K562 (cell line): ENCODE measurements at regions not wholly inside any gene's neighbourhood (a gene's known extent, or its start where the extent isn't known, plus 50 kb on each side); places are given as distances from the start of the nearest gene placed in this dataset.

Source experiments
- ATAC-seq: fragments of 200-7000 bp; cut with Tn5 transposase; 3 replicates; pipeline ENCODE4 v1.9.1; 2020; ENCODE audit warnings: moderate library complexity
- BruUV-seq: library from RNA; stranded (reverse); fragments of 400-500 nt; replicated peaks from 2 replicates; lab custom pipeline; 2021; lab: Mats Ljungman, UMichigan
- CTCF ChIA-PET: fragments of 300-600 bp; formaldehyde crosslinking; extraction: SDS; loops from one replicate; lab custom pipeline; 2021; ENCODE audit warnings: low intra/inter-chr PET ratio; lab: Yijun Ruan, JAX
- POLR2A ChIA-PET: fragments of 300-600, 350-650 bp; sonication (Branson Sonifier 250); formaldehyde crosslinking; extraction: SDS; loops from one replicate; lab custom pipeline; 2021; ENCODE audit warnings: antibody characterized with exemption, inconsistent platforms; lab: Yijun Ruan, JAX
- DNase-seq, 4 experiments: peaks; one replicate each; pipeline versions ENCODE4 v3.0.0 to v3.0.0-alpha.2; 2011 to 2018; ENCODE audit warnings: low spot score in 3 of 4, mixed read lengths in 3 of 4; ENCODE audit errors: extremely low read depth in 1 of 4
- FAIRE-seq: peaks from 2 replicates; lab custom pipeline; 2011; peaks lifted over from hg19 to GRCh38; lab: Jason Lieb, UNC
- H2AFZ ChIP-seq: 2 replicates; pipeline ENCODE4 v1.6.0; 2011; ENCODE audit warnings: low read depth, low read length, control low read depth, inconsistent platforms
- H3K27ac ChIP-seq: fragments of 200-600 bp; 3 replicates; pipeline ENCODE4 v1.8.0; 2011; ENCODE audit warnings: low read depth, mild to moderate bottlenecking, control low read depth, inconsistent platforms, low read length, moderate library complexity, mixed read lengths; ENCODE audit errors: extremely low read depth
- H3K27me3 ChIP-seq, 2 experiments: fragments of 300-600 bp in 1 of 2; 2 replicates in 1 of 2; 3 replicates in 1 of 2; pipeline versions ENCODE4 v1.6.0 to v1.8.0; 2011; ENCODE audit warnings: inconsistent platforms in 2 of 2, low read length in 2 of 2, mild to moderate bottlenecking in 1 of 2, mixed read lengths in 1 of 2, moderate library complexity in 1 of 2; ENCODE audit not compliant: control insufficient read depth in 2 of 2, insufficient read depth in 2 of 2
- H3K36me3 ChIP-seq: fragments of 300-600 bp; 3 replicates; pipeline ENCODE4 v1.8.0; 2011; ENCODE audit warnings: mild to moderate bottlenecking, low read length, inconsistent platforms; ENCODE audit not compliant: control insufficient read depth, insufficient read depth
- H3K4me1 ChIP-seq, 2 experiments: fragments of 200-600 bp in 1 of 2; replicated peaks in 1 of 2; 2 replicates in 1 of 2; 3 replicates in 1 of 2; pipeline versions ENCODE4 v1.5.1 to v1.8.0; 2011; ENCODE audit warnings: inconsistent platforms in 2 of 2, low read length in 2 of 2, mild to moderate bottlenecking in 1 of 2, mixed read lengths in 1 of 2, moderate library complexity in 1 of 2; ENCODE audit not compliant: control insufficient read depth in 2 of 2, insufficient read depth in 2 of 2
- H3K4me2 ChIP-seq: 2 replicates; pipeline ENCODE4 v1.6.1; 2011; ENCODE audit warnings: low read length, control low read depth, inconsistent platforms, mixed read lengths; ENCODE audit not compliant: insufficient read depth
- H3K4me3 ChIP-seq: fragments of 200-600 bp; sonication (generic), shearing (Covaris generic); 2 replicates; pipeline ENCODE4 v1.5.1; 2016; ENCODE audit warnings: control low read depth, inconsistent platforms
- H3K79me2 ChIP-seq: fragments of 200-600 bp; 3 replicates; pipeline ENCODE4 v1.8.0; 2011; ENCODE audit warnings: low read length, inconsistent platforms; ENCODE audit not compliant: control insufficient read depth, insufficient read depth
- H3K9ac ChIP-seq, 2 experiments: 2 replicates each; pipeline versions ENCODE4 v1.6.0 to v1.6.1; 2011; ENCODE audit warnings: low read depth in 2 of 2, low read length in 2 of 2, control low read depth in 1 of 2, inconsistent platforms in 1 of 2, mild to moderate bottlenecking in 1 of 2, mixed read lengths in 1 of 2; ENCODE audit not compliant: insufficient read depth in 1 of 2
- H3K9me1 ChIP-seq: one replicate; pipeline ENCODE4 v1.6.0; 2011; ENCODE audit warnings: inconsistent platforms, mild to moderate bottlenecking, low read length, moderate library complexity; ENCODE audit not compliant: control insufficient read depth, insufficient read depth
- H3K9me3 ChIP-seq: replicated peaks from 2 replicates; pipeline ENCODE4 v1.5.1; 2011; ENCODE audit warnings: low read depth, low read length, inconsistent platforms; ENCODE audit not compliant: control insufficient read depth, insufficient read depth
- H4K20me1 ChIP-seq: replicated peaks from 2 replicates; pipeline ENCODE4 v1.6.1; 2011; ENCODE audit warnings: low read length, inconsistent platforms, mixed read lengths; ENCODE audit not compliant: control insufficient read depth, insufficient read depth
- FOXA3 ChIP-seq, 2 experiments: fragments of 450-650 bp in 1 of 2; sonication (generic) in 1 of 2; formaldehyde crosslinking; IDR thresholded peaks in 1 of 2; conservative IDR thresholded peaks in 1 of 2; 2 replicates each; pipeline versions ENCODE4 v1.4.0 to v1.8.0; 2020 to 2022; ENCODE audit warnings: mild to moderate bottlenecking in 2 of 2, missing genetic modification reagents in 1 of 2
- HDAC8 ChIP-seq: fragments of 450-650 bp; IDR thresholded peaks from 2 replicates; pipeline ENCODE4 v1.6.1; 2016; ENCODE audit warnings: mild to moderate bottlenecking, missing genetic modification characterization, moderate library complexity, missing compliant biosample characterization
- NFE2L1 ChIP-seq: fragments of 450-650 bp; IDR thresholded peaks from 2 replicates; pipeline ENCODE4 v1.6.1; 2016; ENCODE audit warnings: missing genetic modification characterization, low read depth, mild to moderate bottlenecking, missing compliant biosample characterization, moderate library complexity, borderline replicate concordance
- TEAD4 ChIP-seq, 2 experiments: sonication (generic) in 1 of 2; formaldehyde crosslinking in 1 of 2; IDR thresholded peaks; 2 replicates each; pipeline versions ENCODE4 v1.6.1 to v1.8.0; 2012 to 2022; ENCODE audit warnings: borderline replicate concordance in 1 of 2, inconsistent platforms in 1 of 2, low read length in 1 of 2, mild to moderate bottlenecking in 1 of 2, missing genetic modification reagents in 1 of 2
- ZEB2 ChIP-seq: fragments of 450-650 bp; IDR thresholded peaks from 2 replicates; pipeline ENCODE4 v1.6.1; 2016
- ZNF384 ChIP-seq: IDR thresholded peaks from 2 replicates; pipeline ENCODE4 v1.6.1; 2012; ENCODE audit warnings: low read depth, low read length, improper control_type of control experiment
- ZNF561 ChIP-seq: fragments of 450-650 bp; formaldehyde crosslinking; conservative IDR thresholded peaks from 2 replicates; pipeline ENCODE4 v1.4.0; 2020; ENCODE audit warnings: mild to moderate bottlenecking, moderate library complexity
- WGBS: fragments of 100-300 bp; shearing (Covaris generic); methylation state at CpG from one replicate; pipeline ENCODE4 v1.1.6; 2016; ENCODE audit warnings: low coverage, mixed read lengths; ENCODE audit not compliant: insufficient coverage; ENCODE audit errors: missing lambda C conversion rate; 5-methylcytosine and 5-hydroxymethylcytosine counted together
- in situ Hi-C: fragments of 300-500 bp; cut with MboI; formaldehyde crosslinking; loops from 4 replicates; pipeline ENCODE4 v1.15.0; 2018; ENCODE audit warnings: inconsistent platforms, mixed read lengths
- intact Hi-C: fragments of 100-400 bp; cut with micrococcal nuclease; formaldehyde crosslinking; loops from 2 replicates; pipeline ENCODE4 v1.14.2; 2022
- TF ChIP-seq, protein P1 (sequence below): IDR thresholded peaks from 3 replicates; pipeline ENCODE4 v1.6.1; 2011; ENCODE audit warnings: borderline replicate concordance, mild to moderate bottlenecking, moderate library complexity; ENCODE audit not compliant: insufficient read length; ENCODE audit errors: extremely low read depth
- TF ChIP-seq, protein P2 (sequence below): IDR thresholded peaks from 2 replicates; pipeline ENCODE4 v1.6.1; 2011; ENCODE audit not compliant: insufficient read length; ENCODE audit errors: extremely low read depth
- TF ChIP-seq, protein P3 (sequence below): fragments of 250-450 bp; sonication (Bioruptor Pico); IDR thresholded peaks from 2 replicates; pipeline ENCODE4 v1.8.0; 2021; ENCODE audit warnings: mild to moderate bottlenecking, moderate library complexity
- TF ChIP-seq, protein P4 (sequence below): fragments of 150-350 bp; conservative IDR thresholded peaks from 2 replicates; pipeline ENCODE4 v1.6.1; 2014; ENCODE audit warnings: low read length
- TF ChIP-seq, protein P5 (sequence below): sonication (generic); formaldehyde crosslinking; IDR thresholded peaks from 2 replicates; pipeline ENCODE4 v1.8.1; 2022; ENCODE audit warnings: missing genetic modification reagents

DNA sequence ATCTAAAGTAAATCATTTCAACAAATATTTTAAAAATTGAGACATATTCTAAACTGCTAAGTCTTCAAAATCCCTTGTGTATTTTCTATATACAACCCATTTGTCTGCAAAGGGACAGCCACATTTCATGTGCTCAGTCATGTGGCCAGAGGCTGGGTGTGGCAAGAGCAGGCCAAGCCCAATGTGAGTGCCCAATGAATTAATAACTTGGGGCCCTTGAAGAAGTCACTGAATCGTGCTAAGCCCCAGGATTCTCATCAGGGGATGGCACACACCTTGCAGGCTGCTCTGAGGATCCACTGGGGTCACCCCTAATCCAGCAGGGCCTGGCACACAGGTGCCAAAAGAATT lies 78.2 kb upstream of the SMIM23 start:
- Histone ChIP-seq H2AFZ (no peak overlapping the region), H3K27ac (no peak overlapping the region), H3K4me1 (no peaks in the 10 kb centered on the region), H3K9me3 (no peaks in the 10 kb centered on the region), H3K9me1 (no peaks in the 10 kb centered on the region), H4K20me1 (no peaks in the 10 kb centered on the region; the same call in 1 of the 2 replicates), H3K79me2 (no peaks in the 10 kb centered on the region), H3K4me2 (no peak overlapping the region), H3K27me3 (peaks cover 2 to 39% of the 10 kb centered on the region in 2 experiments; a peak in 4 of 5 replicates), H3K9ac (no peak overlapping the region), H3K4me3 (no peak overlapping the region), H3K36me3 (no peaks in the 10 kb centered on the region)
- intact Hi-C loops: no loop called here
- FAIRE-seq (no peak), DNase-seq (no peak), ATAC-seq (no peak)
- in situ Hi-C loops: no loop called here
- no TSS peak for BruUV-seq
- CTCF ChIA-PET: no interaction called here
- 0% methylated on average over 1 of the region's 1 CpG for WGBS
- POLR2A ChIA-PET: interaction anchor here (0.7 kb wide), 1 partner anchor 53 kb away, joined by 4 read pairs; no protein-coding TSS in a partner anchor
- TF ChIP-seq, protein P1, sequence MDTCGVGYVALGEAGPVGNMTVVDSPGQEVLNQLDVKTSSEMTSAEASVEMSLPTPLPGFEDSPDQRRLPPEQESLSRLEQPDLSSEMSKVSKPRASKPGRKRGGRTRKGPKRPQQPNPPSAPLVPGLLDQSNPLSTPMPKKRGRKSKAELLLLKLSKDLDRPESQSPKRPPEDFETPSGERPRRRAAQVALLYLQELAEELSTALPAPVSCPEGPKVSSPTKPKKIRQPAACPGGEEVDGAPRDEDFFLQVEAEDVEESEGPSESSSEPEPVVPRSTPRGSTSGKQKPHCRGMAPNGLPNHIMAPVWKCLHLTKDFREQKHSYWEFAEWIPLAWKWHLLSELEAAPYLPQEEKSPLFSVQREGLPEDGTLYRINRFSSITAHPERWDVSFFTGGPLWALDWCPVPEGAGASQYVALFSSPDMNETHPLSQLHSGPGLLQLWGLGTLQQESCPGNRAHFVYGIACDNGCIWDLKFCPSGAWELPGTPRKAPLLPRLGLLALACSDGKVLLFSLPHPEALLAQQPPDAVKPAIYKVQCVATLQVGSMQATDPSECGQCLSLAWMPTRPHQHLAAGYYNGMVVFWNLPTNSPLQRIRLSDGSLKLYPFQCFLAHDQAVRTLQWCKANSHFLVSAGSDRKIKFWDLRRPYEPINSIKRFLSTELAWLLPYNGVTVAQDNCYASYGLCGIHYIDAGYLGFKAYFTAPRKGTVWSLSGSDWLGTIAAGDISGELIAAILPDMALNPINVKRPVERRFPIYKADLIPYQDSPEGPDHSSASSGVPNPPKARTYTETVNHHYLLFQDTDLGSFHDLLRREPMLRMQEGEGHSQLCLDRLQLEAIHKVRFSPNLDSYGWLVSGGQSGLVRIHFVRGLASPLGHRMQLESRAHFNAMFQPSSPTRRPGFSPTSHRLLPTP: no peak
- TF ChIP-seq HDAC8 (tag) (no peak), ZNF384 (no peak), NFE2L1 (tag) (no peak), FOXA3 (CRISPR knock-in tag; conservative IDR thresholded peaks at IDR 0.05 in 1 of 2, IDR thresholded peaks at IDR 0.05 in 1 of 2) (no peak), ZNF561 (no peak), TEAD4 (IDR thresholded peaks at IDR 0.05; ENCODE audit: low read length) (no peak), TEAD4 (CRISPR knock-in tag; IDR thresholded peaks at IDR 0.05; ENCODE audit: borderline replicate concordance) (no peak), ZEB2 (no peak)
- TF ChIP-seq, protein P2, sequence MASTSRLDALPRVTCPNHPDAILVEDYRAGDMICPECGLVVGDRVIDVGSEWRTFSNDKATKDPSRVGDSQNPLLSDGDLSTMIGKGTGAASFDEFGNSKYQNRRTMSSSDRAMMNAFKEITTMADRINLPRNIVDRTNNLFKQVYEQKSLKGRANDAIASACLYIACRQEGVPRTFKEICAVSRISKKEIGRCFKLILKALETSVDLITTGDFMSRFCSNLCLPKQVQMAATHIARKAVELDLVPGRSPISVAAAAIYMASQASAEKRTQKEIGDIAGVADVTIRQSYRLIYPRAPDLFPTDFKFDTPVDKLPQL: no peak
- TF ChIP-seq, protein P3, sequence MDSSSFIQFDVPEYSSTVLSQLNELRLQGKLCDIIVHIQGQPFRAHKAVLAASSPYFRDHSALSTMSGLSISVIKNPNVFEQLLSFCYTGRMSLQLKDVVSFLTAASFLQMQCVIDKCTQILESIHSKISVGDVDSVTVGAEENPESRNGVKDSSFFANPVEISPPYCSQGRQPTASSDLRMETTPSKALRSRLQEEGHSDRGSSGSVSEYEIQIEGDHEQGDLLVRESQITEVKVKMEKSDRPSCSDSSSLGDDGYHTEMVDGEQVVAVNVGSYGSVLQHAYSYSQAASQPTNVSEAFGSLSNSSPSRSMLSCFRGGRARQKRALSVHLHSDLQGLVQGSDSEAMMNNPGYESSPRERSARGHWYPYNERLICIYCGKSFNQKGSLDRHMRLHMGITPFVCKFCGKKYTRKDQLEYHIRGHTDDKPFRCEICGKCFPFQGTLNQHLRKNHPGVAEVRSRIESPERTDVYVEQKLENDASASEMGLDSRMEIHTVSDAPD: no peak
- TF ChIP-seq, protein P4, sequence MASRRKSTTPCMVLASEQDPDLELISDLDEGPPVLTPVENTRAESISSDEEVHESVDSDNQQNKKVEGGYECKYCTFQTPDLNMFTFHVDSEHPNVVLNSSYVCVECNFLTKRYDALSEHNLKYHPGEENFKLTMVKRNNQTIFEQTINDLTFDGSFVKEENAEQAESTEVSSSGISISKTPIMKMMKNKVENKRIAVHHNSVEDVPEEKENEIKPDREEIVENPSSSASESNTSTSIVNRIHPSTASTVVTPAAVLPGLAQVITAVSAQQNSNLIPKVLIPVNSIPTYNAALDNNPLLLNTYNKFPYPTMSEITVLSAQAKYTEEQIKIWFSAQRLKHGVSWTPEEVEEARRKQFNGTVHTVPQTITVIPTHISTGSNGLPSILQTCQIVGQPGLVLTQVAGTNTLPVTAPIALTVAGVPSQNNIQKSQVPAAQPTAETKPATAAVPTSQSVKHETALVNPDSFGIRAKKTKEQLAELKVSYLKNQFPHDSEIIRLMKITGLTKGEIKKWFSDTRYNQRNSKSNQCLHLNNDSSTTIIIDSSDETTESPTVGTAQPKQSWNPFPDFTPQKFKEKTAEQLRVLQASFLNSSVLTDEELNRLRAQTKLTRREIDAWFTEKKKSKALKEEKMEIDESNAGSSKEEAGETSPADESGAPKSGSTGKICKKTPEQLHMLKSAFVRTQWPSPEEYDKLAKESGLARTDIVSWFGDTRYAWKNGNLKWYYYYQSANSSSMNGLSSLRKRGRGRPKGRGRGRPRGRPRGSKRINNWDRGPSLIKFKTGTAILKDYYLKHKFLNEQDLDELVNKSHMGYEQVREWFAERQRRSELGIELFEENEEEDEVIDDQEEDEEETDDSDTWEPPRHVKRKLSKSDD: no peak
- TF ChIP-seq, protein P5, sequence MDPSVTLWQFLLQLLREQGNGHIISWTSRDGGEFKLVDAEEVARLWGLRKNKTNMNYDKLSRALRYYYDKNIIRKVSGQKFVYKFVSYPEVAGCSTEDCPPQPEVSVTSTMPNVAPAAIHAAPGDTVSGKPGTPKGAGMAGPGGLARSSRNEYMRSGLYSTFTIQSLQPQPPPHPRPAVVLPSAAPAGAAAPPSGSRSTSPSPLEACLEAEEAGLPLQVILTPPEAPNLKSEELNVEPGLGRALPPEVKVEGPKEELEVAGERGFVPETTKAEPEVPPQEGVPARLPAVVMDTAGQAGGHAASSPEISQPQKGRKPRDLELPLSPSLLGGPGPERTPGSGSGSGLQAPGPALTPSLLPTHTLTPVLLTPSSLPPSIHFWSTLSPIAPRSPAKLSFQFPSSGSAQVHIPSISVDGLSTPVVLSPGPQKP (CRISPR knock-in tag): no peak
